ENCODE measurements at regions not wholly inside any gene's neighbourhood (a gene's known extent, or its start where the extent isn't known, plus 50 kb on each side); places are given as distances from the start of the nearest gene placed in this dataset.

DNA sequence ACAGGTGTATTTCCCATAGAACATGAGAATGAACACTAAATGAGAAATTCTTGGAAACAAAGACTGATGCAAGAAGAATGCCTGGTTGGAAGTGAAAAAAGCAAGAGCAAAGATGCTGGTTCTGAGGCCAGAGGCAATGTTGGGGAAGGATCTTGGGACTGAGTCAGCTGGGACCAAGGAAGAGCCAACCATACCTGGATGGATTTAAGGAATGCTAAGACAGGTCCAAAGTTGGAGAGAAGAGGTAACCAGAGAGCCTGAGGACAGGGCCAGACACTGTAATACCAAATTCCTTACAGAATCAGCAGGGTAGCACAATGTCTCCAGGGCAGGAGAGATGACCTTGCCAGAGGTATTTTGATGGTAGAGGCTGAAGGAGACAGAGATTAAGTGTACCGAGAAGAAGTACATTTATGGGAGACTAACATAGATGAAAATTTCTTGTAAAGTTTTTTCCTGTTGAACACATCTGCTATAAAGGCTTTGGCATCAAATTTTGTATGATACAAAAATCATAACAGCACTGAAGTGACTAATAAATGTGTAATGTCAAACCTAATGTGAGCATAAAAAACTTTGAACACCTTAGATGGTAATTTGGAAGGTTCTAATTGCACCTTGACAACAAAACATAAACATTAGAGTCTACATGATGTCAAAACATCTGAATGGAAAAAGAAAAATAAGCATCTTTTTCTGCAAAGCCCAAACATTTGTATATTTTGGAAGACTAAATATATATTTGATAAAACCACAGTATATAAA is 221.7 kb upstream of the MARCKS start:
- no peak for DNase-seq (ENCODE audit: low read depth, low spot score)
- H3K9ac ChIP-seq (ENCODE audit: insufficient read length) = no peak overlapping the region
- no peak overlapping the region for H3K27ac ChIP-seq
- no peaks in the 10 kb centered on the region for H3K9me3 ChIP-seq (ENCODE audit: low read depth, low read length)
- H3K4me3 ChIP-seq = no peak overlapping the region
- H3K36me3 ChIP-seq (ENCODE audit: insufficient read depth, low read length) = no peaks in the 10 kb centered on the region
- TF ChIP-seq POLR2AphosphoS5 (IDR thresholded peaks at IDR 0.05; ENCODE audit: borderline replicate concordance, low read depth, low read length) (no peak), EZH2 (IDR thresholded peaks at IDR 0.05) (no peak), FOXP2 (optimal IDR thresholded peaks at IDR 0.05; ENCODE audit: control extremely low read depth, extremely low read length, insufficient read depth) (no peak)

DNA sequence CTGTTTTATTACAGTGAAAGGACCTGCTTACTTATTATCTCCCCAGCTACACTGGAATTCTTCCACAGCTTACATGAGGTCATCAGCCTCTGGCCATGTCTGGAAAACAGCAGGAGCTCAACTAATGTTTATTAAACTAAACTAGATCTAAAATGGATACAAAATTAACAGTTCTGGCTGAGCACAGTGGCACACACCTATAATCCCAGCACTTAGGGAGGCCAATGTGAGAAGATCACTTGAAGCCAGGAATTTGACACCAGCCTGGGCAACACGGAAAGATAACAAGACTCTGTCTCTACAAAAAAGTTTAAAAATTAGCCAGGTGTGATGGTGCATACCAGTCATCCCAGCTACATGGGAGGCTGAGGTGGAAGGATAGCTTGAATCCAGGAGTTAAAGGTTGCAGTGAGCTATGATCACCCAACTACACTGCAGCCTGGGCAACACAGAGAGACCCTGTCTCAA is 220.8 kb upstream of the MARCKS start:
- H3K27ac ChIP-seq = no peak overlapping the region
- no peak overlapping the region for H3K9ac ChIP-seq (ENCODE audit: insufficient read length)
- TF ChIP-seq POLR2AphosphoS5 (IDR thresholded peaks at IDR 0.05; ENCODE audit: borderline replicate concordance, low read depth, low read length) = no peak
- no peak for TF ChIP-seq FOXP2 (optimal IDR thresholded peaks at IDR 0.05; ENCODE audit: control extremely low read depth, extremely low read length, insufficient read depth)
- TF ChIP-seq EZH2 (IDR thresholded peaks at IDR 0.05) = no peak

GRCh38 chr6:113640051-113640450 is 217.1 kb upstream of the MARCKS start:
- Histone ChIP-seq H3K9ac (ENCODE audit: insufficient read length) (no peak overlapping the region), H3K4me3 (no peak overlapping the region), H3K27ac (no peak overlapping the region), H3K9me3 (ENCODE audit: low read depth, low read length) (no peaks in the 10 kb centered on the region), H3K36me3 (ENCODE audit: insufficient read depth, low read length) (no peaks in the 10 kb centered on the region)
- TF ChIP-seq FOXP2 (optimal IDR thresholded peaks at IDR 0.05; ENCODE audit: control extremely low read depth, extremely low read length, insufficient read depth) (no peak), EZH2 (IDR thresholded peaks at IDR 0.05) (no peak), POLR2AphosphoS5 (IDR thresholded peaks at IDR 0.05; ENCODE audit: borderline replicate concordance, low read depth, low read length) (no peak)
- no peak for DNase-seq (ENCODE audit: low read depth, low spot score)

More for the DNA sequence above, 220.8 kb upstream of the MARCKS start:
- Histone ChIP-seq H3K36me3 (ENCODE audit: insufficient read depth, low read length) (no peaks in the 10 kb centered on the region), H3K9me3 (ENCODE audit: low read depth, low read length) (no peaks in the 10 kb centered on the region), H3K4me3 (no peak overlapping the region)
- no peak for DNase-seq (ENCODE audit: low read depth, low spot score)

- TF ChIP-seq POLR2AphosphoS5 (IDR thresholded peaks at IDR 0.05; ENCODE audit: borderline replicate concordance, low read depth, low read length) (no peak), EZH2 (IDR thresholded peaks at IDR 0.05) (no peak), FOXP2 (optimal IDR thresholded peaks at IDR 0.05; ENCODE audit: control extremely low read depth, extremely low read length, insufficient read depth) (no peak)
- no peak overlapping the region for H3K9ac ChIP-seq (ENCODE audit: insufficient read length)
- no peak for DNase-seq (ENCODE audit: low read depth, low spot score)
- H3K9me3 ChIP-seq (ENCODE audit: low read depth, low read length) = no peaks in the 10 kb centered on the region
- no peaks in the 10 kb centered on the region for H3K36me3 ChIP-seq (ENCODE audit: insufficient read depth, low read length)
- no peak overlapping the region for H3K4me3 ChIP-seq
- H3K27ac ChIP-seq = no peak overlapping the region
These were observed 215.0 kb upstream of the MARCKS start for GRCh38 chr6:113642001-113642713.

GRCh38 chr6:113642714-113643406 is 214.3 kb upstream of the MARCKS start:
- TF ChIP-seq FOXP2 (optimal IDR thresholded peaks at IDR 0.05; ENCODE audit: control extremely low read depth, extremely low read length, insufficient read depth) (no peak), EZH2 (IDR thresholded peaks at IDR 0.05) (no peak), POLR2AphosphoS5 (IDR thresholded peaks at IDR 0.05; ENCODE audit: borderline replicate concordance, low read depth, low read length) (no peak)
- no peak for DNase-seq (ENCODE audit: low read depth, low spot score)
- H3K27ac ChIP-seq = no peak overlapping the region

DNA sequence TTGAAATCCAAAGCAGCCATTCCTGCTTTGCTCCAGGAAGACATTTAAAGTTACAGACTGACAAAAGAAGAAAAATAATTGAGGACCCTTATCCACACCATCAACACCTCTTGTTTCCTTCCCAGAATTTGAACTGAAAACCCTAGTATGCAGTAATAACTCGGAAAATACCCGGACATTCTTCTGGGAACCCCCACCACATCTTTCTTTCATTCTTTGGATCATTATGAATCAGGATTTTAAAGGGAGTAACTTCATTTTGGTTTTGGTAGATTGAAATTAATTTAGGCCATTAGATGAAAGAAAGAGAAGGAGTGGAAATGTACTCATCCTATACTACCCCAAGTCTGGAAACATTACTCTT is 213.8 kb upstream of the MARCKS start:
- Histone ChIP-seq H3K9me3 (ENCODE audit: low read depth, low read length) (no peaks in the 10 kb centered on the region), H3K27ac (no peak overlapping the region), H3K4me3 (no peak overlapping the region), H3K36me3 (ENCODE audit: insufficient read depth, low read length) (no peaks in the 10 kb centered on the region), H3K9ac (ENCODE audit: insufficient read length) (no peak overlapping the region)
- no peak for DNase-seq (ENCODE audit: low read depth, low spot score)
- no peak for TF ChIP-seq FOXP2 (optimal IDR thresholded peaks at IDR 0.05; ENCODE audit: control extremely low read depth, extremely low read length, insufficient read depth)

More at GRCh38 chr6:113642714-113643406, 214.3 kb upstream of the MARCKS start:
- Histone ChIP-seq H3K9ac (ENCODE audit: insufficient read length) (no peak overlapping the region), H3K36me3 (ENCODE audit: insufficient read depth, low read length) (no peaks in the 10 kb centered on the region), H3K9me3 (ENCODE audit: low read depth, low read length) (no peaks in the 10 kb centered on the region), H3K4me3 (no peak overlapping the region)

DNA sequence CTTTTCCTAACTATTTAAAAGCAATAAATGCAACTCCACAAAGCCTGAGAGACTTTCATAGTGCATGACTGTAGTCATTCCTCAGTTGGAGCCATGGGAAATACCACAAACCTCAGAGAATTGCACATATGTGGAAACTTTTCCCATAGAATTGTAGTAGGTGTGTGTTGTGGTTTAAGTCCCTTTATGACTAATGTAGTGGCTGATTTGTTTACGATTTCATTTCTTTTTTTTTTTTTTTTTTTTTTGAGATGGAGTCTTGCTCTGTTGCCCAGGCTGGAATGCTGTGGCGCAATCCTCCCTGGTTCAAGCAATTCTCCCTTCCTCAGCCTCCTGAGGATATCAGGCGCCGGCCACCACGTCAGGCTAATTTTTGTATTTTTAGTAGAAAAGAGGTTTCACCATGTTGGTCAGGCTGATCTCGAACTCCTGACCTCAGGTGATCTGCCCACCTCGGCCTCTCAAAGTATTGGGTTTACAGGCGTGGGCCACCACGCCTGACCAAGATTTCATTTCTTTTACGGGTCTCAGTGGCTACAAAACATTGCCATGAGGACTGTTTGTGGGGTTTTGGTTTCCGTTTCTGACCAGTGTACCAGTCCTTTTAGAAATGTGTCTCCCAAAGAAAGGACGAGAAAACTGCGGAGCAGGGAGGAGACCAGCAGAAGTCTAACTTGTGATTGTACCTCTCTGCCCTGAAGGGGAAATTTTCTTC is 212.1 kb upstream of the MARCKS start:
- Histone ChIP-seq H3K4me3 (no peak overlapping the region), H3K36me3 (ENCODE audit: insufficient read depth, low read length) (no peaks in the 10 kb centered on the region), H3K9ac (ENCODE audit: insufficient read length) (no peak overlapping the region), H3K27ac (no peak overlapping the region), H3K9me3 (ENCODE audit: low read depth, low read length) (no peaks in the 10 kb centered on the region)
- no peak for TF ChIP-seq FOXP2 (optimal IDR thresholded peaks at IDR 0.05; ENCODE audit: control extremely low read depth, extremely low read length, insufficient read depth)
- TF ChIP-seq EZH2 (IDR thresholded peaks at IDR 0.05) = no peak
- no peak for TF ChIP-seq POLR2AphosphoS5 (IDR thresholded peaks at IDR 0.05; ENCODE audit: borderline replicate concordance, low read depth, low read length)
- DNase-seq (ENCODE audit: low read depth, low spot score) = no peak

GRCh38 chr6:113645576-113645970 is 211.6 kb upstream of the MARCKS start:
- DNase-seq (ENCODE audit: low read depth, low spot score) = no peak
- H3K27ac ChIP-seq = no peak overlapping the region
- TF ChIP-seq FOXP2 (optimal IDR thresholded peaks at IDR 0.05; ENCODE audit: control extremely low read depth, extremely low read length, insufficient read depth) (no peak), POLR2AphosphoS5 (IDR thresholded peaks at IDR 0.05; ENCODE audit: borderline replicate concordance, low read depth, low read length) (no peak), EZH2 (IDR thresholded peaks at IDR 0.05) (no peak)
- no peak overlapping the region for H3K9ac ChIP-seq (ENCODE audit: insufficient read length)
- H3K9me3 ChIP-seq (ENCODE audit: low read depth, low read length) = no peaks in the 10 kb centered on the region
- H3K36me3 ChIP-seq (ENCODE audit: insufficient read depth, low read length) = no peaks in the 10 kb centered on the region
- no peak overlapping the region for H3K4me3 ChIP-seq

Measured in SK-N-MC (cell line).